Left lung (tissue), 4 donors: ENCODE measurements at regions not wholly inside any gene's neighbourhood (a gene's known extent, or its start where the extent isn't known, plus 50 kb on each side); places are given as distances from the start of the nearest gene placed in this dataset.

Experiments
- ATAC-seq: fragments of 200-7000 bp; cut with Tn5 transposase; one replicate; pipeline ENCODE4 v1.9.1; 2020; ENCODE audit warnings: moderate library complexity
- DNase-seq, 4 donors: peaks; one replicate each; pipeline ENCODE4 v3.0.0-alpha.2; 2013 to 2020
- H3K27ac ChIP-seq, 2 donors: fragments of 200-600 bp; sonication (generic) in 1 of 2; one replicate each; pipeline versions ENCODE4 v1.5.0 to v1.8.0; 2020 to 2021
- H3K27me3 ChIP-seq, 2 donors: fragments of 200-600 bp; sonication (generic) in 1 of 2; one replicate each; pipeline versions ENCODE4 v1.5.0 to v1.8.0; 2020 to 2021
- H3K36me3 ChIP-seq, 2 donors: fragments of 200-600 bp; sonication (generic) in 1 of 2; one replicate each; pipeline versions ENCODE4 v1.5.0 to v1.8.0; 2020 to 2021
- H3K4me1 ChIP-seq, 2 donors: fragments of 200-600 bp; one replicate each; pipeline ENCODE4 v1.8.0; 2021
- H3K4me3 ChIP-seq, 2 donors: fragments of 200-600 bp; sonication (generic) in 1 of 2; one replicate each; pipeline versions ENCODE4 v1.5.0 to v1.8.0; 2020 to 2021; ENCODE audit warnings: mild to moderate bottlenecking in 1 of 2
- H3K9me3 ChIP-seq, 2 donors: fragments of 200-600 bp; sonication (generic) in 1 of 2; one replicate each; pipeline versions ENCODE4 v1.5.0 to v1.8.0; 2020 to 2021
- intact Hi-C, 2 donors: fragments of 100-400 bp; cut with DNase I; formaldehyde crosslinking; loops; one replicate each; pipeline versions ENCODE4 v1.11.2 to v1.14.2; 2022
- TF ChIP-seq, protein P1 (sequence below), 2 donors: fragments of 200-600 bp; sonication (generic) in 1 of 2; IDR thresholded peaks; one replicate each; pipeline versions ENCODE4 v1.5.0 to v1.8.0; 2021; ENCODE audit warnings: antibody characterized with exemption in 2 of 2
- donor health status: DM: no; HTN: yes; CAD: no.
- donor health status: DM: no; HTN: no; CAD: no.

DNA sequence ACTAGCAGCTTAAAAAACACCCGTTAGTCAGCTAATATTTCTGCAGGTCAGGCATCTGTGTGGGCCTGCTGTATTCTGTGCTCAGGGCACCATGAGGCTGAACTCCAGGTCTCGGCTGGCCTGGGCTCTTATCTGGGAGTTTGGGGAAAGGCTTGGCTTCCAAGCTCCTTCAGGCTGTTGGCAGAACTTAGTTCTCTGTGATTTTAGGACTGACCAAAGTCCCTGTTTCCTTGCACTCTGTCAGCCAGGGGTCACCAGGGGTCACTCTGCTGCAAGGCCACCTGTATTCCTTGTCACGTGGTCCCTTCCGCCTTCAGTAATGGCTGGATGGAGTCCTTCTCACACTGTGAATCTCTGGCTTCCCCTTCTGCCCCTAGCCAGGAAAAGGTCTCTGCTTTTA lies 586.4 kb downstream of the AACS start:
- H3K9me3 ChIP-seq = no peaks in the 10 kb centered on the region
- intact Hi-C loops = no loop called here

DNA sequence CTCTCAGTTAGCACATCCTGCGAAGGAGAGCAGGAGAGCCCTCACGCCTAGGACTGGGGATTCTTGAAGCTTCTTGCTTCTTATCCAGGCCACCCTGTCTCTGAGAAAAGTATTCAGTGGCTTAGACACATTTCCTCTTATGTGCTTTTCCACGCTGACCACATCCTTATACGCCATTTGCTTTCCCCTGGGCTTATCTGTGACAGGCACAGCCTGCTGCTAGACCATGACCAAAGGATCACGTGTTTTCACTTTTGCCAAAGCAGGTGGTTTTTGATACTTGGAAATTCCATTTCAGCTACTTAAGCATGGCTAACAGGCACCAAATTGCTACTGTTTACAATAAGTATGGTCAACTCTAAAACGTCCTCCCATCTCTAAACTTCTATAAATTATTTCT lies 587.4 kb downstream of the AACS start:
- intact Hi-C loops = no loop called here
- H3K4me3 ChIP-seq = no peak overlapping the region
- no peaks in the 10 kb centered on the region for H3K36me3 ChIP-seq
- TF ChIP-seq, protein P1, sequence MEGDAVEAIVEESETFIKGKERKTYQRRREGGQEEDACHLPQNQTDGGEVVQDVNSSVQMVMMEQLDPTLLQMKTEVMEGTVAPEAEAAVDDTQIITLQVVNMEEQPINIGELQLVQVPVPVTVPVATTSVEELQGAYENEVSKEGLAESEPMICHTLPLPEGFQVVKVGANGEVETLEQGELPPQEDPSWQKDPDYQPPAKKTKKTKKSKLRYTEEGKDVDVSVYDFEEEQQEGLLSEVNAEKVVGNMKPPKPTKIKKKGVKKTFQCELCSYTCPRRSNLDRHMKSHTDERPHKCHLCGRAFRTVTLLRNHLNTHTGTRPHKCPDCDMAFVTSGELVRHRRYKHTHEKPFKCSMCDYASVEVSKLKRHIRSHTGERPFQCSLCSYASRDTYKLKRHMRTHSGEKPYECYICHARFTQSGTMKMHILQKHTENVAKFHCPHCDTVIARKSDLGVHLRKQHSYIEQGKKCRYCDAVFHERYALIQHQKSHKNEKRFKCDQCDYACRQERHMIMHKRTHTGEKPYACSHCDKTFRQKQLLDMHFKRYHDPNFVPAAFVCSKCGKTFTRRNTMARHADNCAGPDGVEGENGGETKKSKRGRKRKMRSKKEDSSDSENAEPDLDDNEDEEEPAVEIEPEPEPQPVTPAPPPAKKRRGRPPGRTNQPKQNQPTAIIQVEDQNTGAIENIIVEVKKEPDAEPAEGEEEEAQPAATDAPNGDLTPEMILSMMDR (IDR thresholded peaks at IDR 0.05) = no peak
- ATAC-seq (no peak), DNase-seq (no peak)
- H3K27ac ChIP-seq = no peak overlapping the region
- H3K9me3 ChIP-seq = no peaks in the 10 kb centered on the region
- no peaks in the 10 kb centered on the region for H3K27me3 ChIP-seq
- H3K4me1 ChIP-seq = no peaks in the 10 kb centered on the region

More for the DNA sequence above, 586.4 kb downstream of the AACS start:
- TF ChIP-seq, protein P1 (IDR thresholded peaks at IDR 0.05) = no peak
- H3K4me1 ChIP-seq = no peaks in the 10 kb centered on the region
- no peaks in the 10 kb centered on the region for H3K36me3 ChIP-seq
- DNase-seq (no peak), ATAC-seq (no peak)
- H3K27me3 ChIP-seq = no peaks in the 10 kb centered on the region
- H3K4me3 ChIP-seq = no peak overlapping the region
- no peak overlapping the region for H3K27ac ChIP-seq

DNA sequence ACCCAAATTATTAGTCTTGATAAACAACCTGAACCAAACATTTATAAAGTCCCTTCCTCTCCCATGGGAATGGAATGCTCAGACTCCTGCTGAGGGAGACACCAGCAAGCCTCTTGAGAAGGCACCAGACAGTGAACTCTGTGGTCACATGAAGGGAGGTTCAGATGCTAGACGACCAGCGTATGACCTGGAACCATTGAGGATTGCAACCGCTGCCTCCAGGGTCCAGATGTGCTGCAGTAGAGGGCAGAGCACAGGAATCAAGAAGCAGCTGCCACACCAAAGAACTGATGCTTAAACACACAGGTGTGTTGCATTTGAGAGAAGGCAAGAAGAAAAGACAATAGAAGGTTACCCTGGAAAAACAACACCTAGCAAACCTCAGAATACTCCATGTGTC lies 592.4 kb downstream of the AACS start:
- Histone ChIP-seq H3K36me3 (no peaks in the 10 kb centered on the region), H3K27ac (no peak overlapping the region), H3K9me3 (no peaks in the 10 kb centered on the region), H3K4me1 (no peaks in the 10 kb centered on the region), H3K27me3 (no peaks in the 10 kb centered on the region), H3K4me3 (no peak overlapping the region)
- intact Hi-C loops = no loop called here
- ATAC-seq (no peak), DNase-seq (no peak)
- TF ChIP-seq, protein P1 (IDR thresholded peaks at IDR 0.05) = no peak

DNA sequence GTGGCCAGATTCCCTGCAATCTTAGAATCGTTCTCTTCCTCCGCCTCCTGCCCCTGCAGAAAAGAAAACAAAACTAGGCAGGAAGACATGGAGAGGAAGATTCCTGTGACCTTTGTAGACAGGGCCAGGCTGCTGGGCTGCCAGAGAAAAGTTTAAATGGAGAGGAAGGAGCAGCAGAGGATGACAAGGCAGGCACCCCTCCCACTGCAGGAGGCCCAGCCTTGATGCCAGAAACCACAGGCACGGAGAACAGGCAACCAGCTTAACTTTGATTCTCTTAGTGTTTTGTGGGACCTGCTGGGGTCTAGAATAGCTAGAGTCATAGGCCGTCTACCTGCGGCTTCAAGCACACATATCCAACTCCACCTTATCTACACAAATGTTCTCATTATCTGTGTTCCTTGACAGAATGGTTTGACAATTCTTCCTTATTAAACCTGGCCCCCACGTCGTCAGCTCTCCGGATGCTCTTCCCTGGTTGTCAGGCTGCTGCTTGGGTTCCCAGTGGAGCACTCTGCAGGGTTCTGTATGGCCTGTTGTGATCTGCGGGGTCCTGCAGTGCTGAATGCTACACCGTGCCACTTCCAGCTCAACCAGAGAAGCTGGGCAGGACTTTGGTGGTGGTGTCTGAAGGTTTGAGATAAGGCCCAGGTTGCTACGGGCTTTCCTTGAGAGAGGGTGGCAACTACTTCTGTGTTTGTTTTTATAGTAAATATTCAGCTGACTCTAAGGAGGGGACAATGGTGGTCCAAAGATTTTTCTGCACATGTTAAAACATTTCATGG lies 609.5 kb downstream of the AACS start:
- TF ChIP-seq, protein P1 (IDR thresholded peaks at IDR 0.05) = no peak
- Histone ChIP-seq H3K27me3 (no peaks in the 10 kb centered on the region), H3K36me3 (no peaks in the 10 kb centered on the region), H3K4me1 (no peaks in the 10 kb centered on the region), H3K27ac (no peak overlapping the region), H3K4me3 (no peak overlapping the region), H3K9me3 (no peaks in the 10 kb centered on the region)
- DNase-seq (no peak), ATAC-seq (no peak)
- intact Hi-C loops = no loop called here

DNA sequence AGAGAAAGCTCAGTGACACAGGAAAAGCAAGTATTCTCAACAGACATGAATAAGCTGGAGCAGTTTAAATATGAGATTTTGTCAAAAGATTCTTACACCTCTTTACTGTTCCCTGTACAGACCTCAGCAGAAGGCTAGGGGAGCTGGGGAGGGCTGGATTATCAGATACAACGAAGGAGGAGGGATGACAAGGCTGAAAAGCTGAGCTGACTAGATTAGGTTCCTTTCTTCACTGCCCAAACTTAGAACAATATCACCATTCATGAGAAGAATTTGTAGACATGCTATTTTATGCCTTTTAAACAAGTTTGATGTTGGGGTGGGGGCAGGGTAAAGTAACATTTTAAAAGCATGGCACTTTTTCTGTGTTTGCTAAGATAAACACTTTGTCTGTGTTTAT lies 611.1 kb downstream of the AACS start:
- no peak for ATAC-seq
- no peaks in the 10 kb centered on the region for H3K4me1 ChIP-seq
- DNase-seq = no peak
- no peaks in the 10 kb centered on the region for H3K9me3 ChIP-seq
- H3K36me3 ChIP-seq = no peaks in the 10 kb centered on the region
- TF ChIP-seq, protein P1 (IDR thresholded peaks at IDR 0.05) = no peak
- H3K27ac ChIP-seq = no peak overlapping the region
- intact Hi-C loops = no loop called here
- no peaks in the 10 kb centered on the region for H3K27me3 ChIP-seq
- H3K4me3 ChIP-seq = no peak overlapping the region
